CD14-positive monocyte (primary cell): ENCODE measurements at regions not wholly inside any gene's neighbourhood (a gene's known extent, or its start where the extent isn't known, plus 50 kb on each side); places are given as distances from the start of the nearest gene placed in this dataset.

Experiments used
- DNase-seq, 3 donors: peaks; one replicate each; pipeline ENCODE4 v3.0.0-alpha.2; 2011 to 2022
- H2AFZ ChIP-seq: 2 replicates; pipeline ENCODE4 v1.6.0; 2012; ENCODE audit warnings: mild to moderate bottlenecking, low read depth, low read length, inconsistent platforms; ENCODE audit not compliant: insufficient read depth, poor library complexity, severe bottlenecking
- H3K27ac ChIP-seq, 2 donors: 1 replicate in 1 of 2; 2 replicates in 1 of 2; pipeline ENCODE4 v1.5.1; 2012 to 2013; ENCODE audit warnings: low read length in 2 of 2, control low read depth in 1 of 2, inconsistent platforms in 1 of 2, low read depth in 1 of 2, mild to moderate bottlenecking in 1 of 2
- H3K27me3 ChIP-seq, 2 donors: one replicate each; pipeline versions ENCODE4 v1.6.0 to v1.6.1; 2011 to 2013; ENCODE audit warnings: low read length in 2 of 2; ENCODE audit not compliant: control insufficient read depth in 2 of 2, insufficient read depth in 2 of 2
- H3K36me3 ChIP-seq, 2 donors: replicated peaks in 1 of 2; 1 replicate in 1 of 2; 2 replicates in 1 of 2; pipeline versions ENCODE4 v1.5.1 to v1.6.1; 2012 to 2013; ENCODE audit warnings: low read length in 2 of 2, control low read depth in 1 of 2, inconsistent platforms in 1 of 2, mild to moderate bottlenecking in 1 of 2; ENCODE audit not compliant: insufficient read depth in 2 of 2, control insufficient read depth in 1 of 2
- H3K4me1 ChIP-seq, 2 donors: 1 replicate in 1 of 2; 2 replicates in 1 of 2; pipeline versions ENCODE4 v1.5.1 to v1.6.1; 2012 to 2013; ENCODE audit warnings: low read length in 2 of 2, control low read depth in 1 of 2, inconsistent platforms in 1 of 2, mild to moderate bottlenecking in 1 of 2, moderate library complexity in 1 of 2; ENCODE audit not compliant: insufficient read depth in 2 of 2, control insufficient read depth in 1 of 2
- H3K4me2 ChIP-seq: replicated peaks from 2 replicates; pipeline ENCODE3; 2012; ENCODE audit warnings: low read length, moderate library complexity, mild to moderate bottlenecking; ENCODE audit not compliant: poor library complexity, severe bottlenecking; ENCODE audit errors: extremely low read depth
- H3K4me3 ChIP-seq, 3 experiments: fragments of 200-600 bp in 1 of 3; sonication (generic) in 1 of 3; replicated peaks in 1 of 3; 1 replicate in 2 of 3; 2 replicates in 1 of 3; pipeline ENCODE4 v1.5.1; 2011 to 2013; ENCODE audit warnings: low read length in 3 of 3, mild to moderate bottlenecking in 3 of 3, control low read depth in 2 of 3, low read depth in 2 of 3, inconsistent platforms in 1 of 3, moderate library complexity in 1 of 3
- H3K79me2 ChIP-seq: 2 replicates; pipeline ENCODE4 v1.6.0; 2012; ENCODE audit warnings: mild to moderate bottlenecking, control low read depth, inconsistent platforms, low read length, moderate library complexity; ENCODE audit not compliant: insufficient read depth
- H3K9ac ChIP-seq: 2 replicates; pipeline ENCODE4 v1.6.0; 2017; ENCODE audit warnings: low read length, mild to moderate bottlenecking; ENCODE audit not compliant: insufficient read depth, poor library complexity, severe bottlenecking
- H3K9me3 ChIP-seq, 2 donors: replicated peaks in 1 of 2; 1 replicate in 1 of 2; 2 replicates in 1 of 2; pipeline versions ENCODE4 v1.5.1 to v1.6.1; 2012 to 2013; ENCODE audit warnings: low read length in 2 of 2, control low read depth in 1 of 2; ENCODE audit not compliant: control insufficient read depth in 1 of 2, insufficient read depth in 1 of 2
- H4K20me1 ChIP-seq: 2 replicates; pipeline ENCODE4 v1.6.0; 2012; ENCODE audit warnings: mild to moderate bottlenecking, low read length, control low read depth, moderate library complexity; ENCODE audit not compliant: insufficient read depth
- H3K27ac Mint-ChIP-seq, 7 donors: one replicate each; pipeline ENCODE4 v1.8.0; 2020; ENCODE audit warnings: mild to moderate bottlenecking in 7 of 7, mixed read lengths in 7 of 7, moderate library complexity in 6 of 7, inconsistent platforms in 2 of 7
- H3K27me3 Mint-ChIP-seq, 3 donors: one replicate each; pipeline ENCODE4 v1.8.0; 2021 to 2022; ENCODE audit warnings: low read depth in 3 of 3, mild to moderate bottlenecking in 3 of 3, mixed read lengths in 3 of 3, moderate library complexity in 3 of 3, inconsistent platforms in 1 of 3
- H3K36me3 Mint-ChIP-seq, 2 donors: one replicate each; pipeline ENCODE4 v1.8.0; 2020; ENCODE audit warnings: mixed read lengths in 2 of 2, inconsistent platforms in 1 of 2, mild to moderate bottlenecking in 1 of 2
- H3K4me1 Mint-ChIP-seq: one replicate; pipeline ENCODE4 v1.8.0; 2020; ENCODE audit warnings: mild to moderate bottlenecking, mixed read lengths
- H3K4me3 Mint-ChIP-seq, 2 donors: one replicate each; pipeline ENCODE4 v1.8.0; 2020; ENCODE audit warnings: mild to moderate bottlenecking in 2 of 2, mixed read lengths in 2 of 2, moderate library complexity in 1 of 2
- H3K9me3 Mint-ChIP-seq, 7 donors: one replicate each; pipeline ENCODE4 v1.8.0; 2020 to 2022; ENCODE audit warnings: mixed read lengths in 7 of 7, mild to moderate bottlenecking in 6 of 7, moderate library complexity in 6 of 7, inconsistent platforms in 2 of 7
- CTCF ChIP-seq: fragments of 200-600 bp; IDR thresholded peaks from one replicate; pipeline ENCODE4 v1.8.0; 2022; ENCODE audit warnings: antibody characterized with exemption, mild to moderate bottlenecking
- WGBS: methylation state at CpG from one replicate; pipeline ENCODE4 v1.1.5; 2013; ENCODE audit warnings: missing lambda C conversion rate; ENCODE audit not compliant: insufficient coverage; 5-methylcytosine and 5-hydroxymethylcytosine counted together
- intact Hi-C, 2 donors: fragments of 100-400 bp; cut with micrococcal nuclease; formaldehyde crosslinking; loops; one replicate each; pipeline versions ENCODE4 v1.15.0 to v1.15.1; 2023

GRCh38 chr15:92707880-92708551 lies 52.4 kb upstream of the FAM174B start:
- no peak overlapping the region for H3K27ac ChIP-seq
- H3K36me3 ChIP-seq: no peaks in the 10 kb centered on the region
- no peak overlapping the region for H3K4me2 ChIP-seq
- 87% methylated on average over 12 of the region's 12 CpGs for WGBS
- DNase-seq: no peak
- Mint-ChIP-seq H3K4me3 (no peak overlapping the region), H3K27me3 (peaks cover 0 to 9% (median 2%) of the 10 kb centered on the region in 3 donors), H3K4me1 (peaks cover 9% of the 10 kb centered on the region), H3K36me3 (peaks cover 3 to 4% of the 10 kb centered on the region in 2 donors), H3K27ac (no peak overlapping the region), H3K9me3 (peaks cover 0 to 2% (median 0%) of the 10 kb centered on the region in 7 donors)
- H3K4me1 ChIP-seq: no peaks in the 10 kb centered on the region
- H3K9ac ChIP-seq: no peak overlapping the region
- H3K27me3 ChIP-seq: no peaks in the 10 kb centered on the region
- H4K20me1 ChIP-seq: no peaks in the 10 kb centered on the region
- intact Hi-C loops: no loop called here
- no peak overlapping the region for H3K4me3 ChIP-seq
- no peak overlapping the region for H2AFZ ChIP-seq
- no peak for TF ChIP-seq CTCF
- H3K9me3 ChIP-seq: no peaks in the 10 kb centered on the region
- H3K79me2 ChIP-seq: no peaks in the 10 kb centered on the region

- no peak overlapping the region for H3K27ac ChIP-seq
- intact Hi-C loops: no loop called here
- no peaks in the 10 kb centered on the region for H3K79me2 ChIP-seq
- H3K4me3 ChIP-seq: no peak overlapping the region
- H2AFZ ChIP-seq: no peak overlapping the region
- peaks cover 5 to 15% (median 5%) of the 10 kb centered on the region in 3 donors for H3K27me3 Mint-ChIP-seq
- H3K4me3 Mint-ChIP-seq: no peak overlapping the region
- WGBS: 83% methylated on average over 4 of the region's 4 CpGs
- TF ChIP-seq CTCF: no peak
- DNase-seq: no peak
- no peak overlapping the region for H3K27ac Mint-ChIP-seq
- peaks cover 4 to 6% of the 10 kb centered on the region in 2 donors for H3K36me3 Mint-ChIP-seq
- H3K9me3 ChIP-seq: no peaks in the 10 kb centered on the region
- no peaks in the 10 kb centered on the region for H4K20me1 ChIP-seq
- H3K4me1 Mint-ChIP-seq: peaks cover 9% of the 10 kb centered on the region
- H3K4me1 ChIP-seq: no peaks in the 10 kb centered on the region
- peaks cover 0 to under 1% of the 10 kb centered on the region in 2 donors for H3K27me3 ChIP-seq
- H3K9ac ChIP-seq: no peak overlapping the region
- no peaks in the 10 kb centered on the region for H3K36me3 ChIP-seq
- H3K9me3 Mint-ChIP-seq: peaks cover 0 to 2% (median 0%) of the 10 kb centered on the region in 7 donors
- no peak overlapping the region for H3K4me2 ChIP-seq
Measured at GRCh38 chr15:92708635-92709034, 53.1 kb upstream of the FAM174B start.
